GM23338 (cell line): ENCODE measurements at regions not wholly inside any gene's neighbourhood (a gene's known extent, or its start where the extent isn't known, plus 50 kb on each side); places are given as distances from the start of the nearest gene placed in this dataset.

ENCODE experiments used
- ATAC-seq: fragments of 200-7000 bp; cut with Tn5 transposase; 3 replicates; pipeline ENCODE4 v1.9.1; 2020
- DNase-seq: peaks from one replicate; pipeline ENCODE4 v3.0.0-alpha.2; 2015; ENCODE audit warnings: low spot score
- H2AFZ ChIP-seq: fragments of 200-600 bp; sonication (generic); 2 replicates; pipeline ENCODE4 v1.8.0; 2016; ENCODE audit warnings: antibody characterized with exemption, mild to moderate bottlenecking, moderate library complexity
- H3F3A ChIP-seq: fragments of 200-600 bp; sonication (generic); replicated peaks from 2 replicates; pipeline ENCODE4 v1.8.0; 2017; ENCODE audit warnings: antibody characterized with exemption, mixed run types, low read depth
- H3K27ac ChIP-seq: fragments of 200-600 bp; sonication (generic); 2 replicates; pipeline ENCODE4 v1.6.1; 2016; ENCODE audit warnings: low read depth
- H3K27me3 ChIP-seq: fragments of 200-600 bp; sonication (generic); 2 replicates; pipeline ENCODE4 v1.8.0; 2016; ENCODE audit warnings: mild to moderate bottlenecking, mixed run types, moderate library complexity; ENCODE audit not compliant: insufficient read depth
- H3K36me3 ChIP-seq: fragments of 200-600 bp; sonication (generic); 2 replicates; pipeline ENCODE4 v1.8.0; 2016; ENCODE audit warnings: mild to moderate bottlenecking; ENCODE audit not compliant: insufficient read depth
- H3K4me1 ChIP-seq: fragments of 200-600 bp; sonication (generic); 2 replicates; pipeline ENCODE4 v1.8.0; 2016; ENCODE audit warnings: mild to moderate bottlenecking, moderate library complexity; ENCODE audit not compliant: insufficient read depth
- H3K4me2 ChIP-seq: fragments of 200-600 bp; sonication (generic); 2 replicates; pipeline ENCODE4 v1.7.1; 2017; ENCODE audit warnings: mixed run types
- H3K4me3 ChIP-seq: fragments of 200-600 bp; sonication (generic); 2 replicates; pipeline ENCODE4 v1.6.1; 2016; ENCODE audit warnings: mixed run types
- H3K79me2 ChIP-seq: fragments of 200-600 bp; sonication (generic); replicated peaks from 2 replicates; pipeline ENCODE4 v1.8.0; 2017; ENCODE audit warnings: mild to moderate bottlenecking; ENCODE audit not compliant: insufficient read depth
- H3K9me2 ChIP-seq: fragments of 200-600 bp; sonication (generic); 2 replicates; pipeline ENCODE4 v1.8.0; 2017; ENCODE audit not compliant: insufficient read depth
- H4K20me1 ChIP-seq: fragments of 200-600 bp; sonication (generic); replicated peaks from 2 replicates; pipeline ENCODE4 v1.8.0; 2017; ENCODE audit warnings: mild to moderate bottlenecking; ENCODE audit not compliant: insufficient read depth
- H3K27ac Mint-ChIP-seq: 2 replicates; pipeline ENCODE4 v1.8.0; 2020; ENCODE audit warnings: inconsistent platforms, mild to moderate bottlenecking, moderate library complexity, mixed read lengths
- H3K27me3 Mint-ChIP-seq: 3 replicates; pipeline ENCODE4 v1.8.0; 2022; ENCODE audit warnings: low read depth, mild to moderate bottlenecking, moderate library complexity, mixed read lengths, inconsistent platforms; ENCODE audit not compliant: insufficient read depth, poor library complexity
- H3K36me3 Mint-ChIP-seq: 3 replicates; pipeline ENCODE4 v1.8.0; 2021; ENCODE audit warnings: low read depth, mild to moderate bottlenecking, inconsistent platforms, moderate library complexity, mixed read lengths
- H3K4me1 Mint-ChIP-seq: 3 replicates; pipeline ENCODE4 v1.8.0; 2020; ENCODE audit warnings: mild to moderate bottlenecking, inconsistent platforms, mixed read lengths
- H3K4me3 Mint-ChIP-seq: 3 replicates; pipeline ENCODE4 v1.8.0; 2021; ENCODE audit warnings: moderate library complexity, mild to moderate bottlenecking, inconsistent platforms, mixed read lengths
- H3K9me3 Mint-ChIP-seq: 3 replicates; pipeline ENCODE4 v1.8.0; 2020; ENCODE audit warnings: moderate library complexity, mild to moderate bottlenecking, inconsistent platforms, mixed read lengths
- CREB1 ChIP-seq: fragments of 250-450 bp; sonication (Bioruptor Pico); IDR thresholded peaks from 2 replicates; pipeline ENCODE4 v1.5.0; 2020; ENCODE audit warnings: low read depth, mild to moderate bottlenecking, moderate library complexity
- EZH2 ChIP-seq: fragments of 200-600 bp; sonication (generic); IDR thresholded peaks from one replicate; pipeline ENCODE4 v1.8.0; 2017; ENCODE audit warnings: antibody characterized with exemption, mild to moderate bottlenecking, low read depth; ENCODE audit not compliant: unreplicated experiment
- JUNB ChIP-seq: IDR thresholded peaks from one replicate; pipeline ENCODE4 v1.6.1; 2016; ENCODE audit warnings: antibody characterized with exemption; ENCODE audit not compliant: unreplicated experiment
- STAT1 ChIP-seq: IDR thresholded peaks from one replicate; pipeline ENCODE4 v1.6.1; 2016; ENCODE audit warnings: antibody characterized with exemption; ENCODE audit not compliant: unreplicated experiment
- ZNF331 ChIP-seq: fragments of 250-450 bp; sonication (Bioruptor Pico); IDR thresholded peaks from 2 replicates; pipeline ENCODE4 v1.5.0; 2020; ENCODE audit warnings: low read depth, mild to moderate bottlenecking, moderate library complexity
- TF ChIP-seq, protein P1 (sequence below): IDR thresholded peaks from 2 replicates; pipeline ENCODE4 v1.6.1; 2016; ENCODE audit warnings: antibody characterized with exemption
- TF ChIP-seq, protein P2 (sequence below): IDR thresholded peaks from one replicate; pipeline ENCODE4 v1.6.1; 2018; ENCODE audit warnings: antibody characterized with exemption; ENCODE audit not compliant: unreplicated experiment

DNA sequence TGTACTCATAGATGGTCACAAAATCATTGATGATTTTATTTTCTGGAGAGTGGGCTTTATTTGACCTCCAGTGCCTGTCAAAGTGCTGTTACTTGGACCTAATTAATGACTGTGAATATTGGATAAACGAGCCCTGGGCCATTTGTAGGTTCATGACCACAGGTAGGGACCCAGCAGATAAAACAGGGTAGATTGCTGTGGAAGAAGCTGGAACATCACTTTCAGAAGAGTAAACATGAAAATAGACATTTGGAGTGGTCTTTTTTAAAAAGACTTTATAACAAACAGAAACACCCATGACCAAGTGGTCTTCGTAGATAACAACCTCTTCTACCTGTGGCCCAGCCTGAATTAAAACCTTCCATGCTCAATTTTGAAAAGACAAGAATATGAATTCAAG is 472.8 kb upstream of the MKI67 start (continued):
- TF ChIP-seq, protein P1, sequence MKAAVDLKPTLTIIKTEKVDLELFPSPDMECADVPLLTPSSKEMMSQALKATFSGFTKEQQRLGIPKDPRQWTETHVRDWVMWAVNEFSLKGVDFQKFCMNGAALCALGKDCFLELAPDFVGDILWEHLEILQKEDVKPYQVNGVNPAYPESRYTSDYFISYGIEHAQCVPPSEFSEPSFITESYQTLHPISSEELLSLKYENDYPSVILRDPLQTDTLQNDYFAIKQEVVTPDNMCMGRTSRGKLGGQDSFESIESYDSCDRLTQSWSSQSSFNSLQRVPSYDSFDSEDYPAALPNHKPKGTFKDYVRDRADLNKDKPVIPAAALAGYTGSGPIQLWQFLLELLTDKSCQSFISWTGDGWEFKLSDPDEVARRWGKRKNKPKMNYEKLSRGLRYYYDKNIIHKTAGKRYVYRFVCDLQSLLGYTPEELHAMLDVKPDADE = no peak
- TF ChIP-seq EZH2 (no peak), JUNB (no peak)

DNA sequence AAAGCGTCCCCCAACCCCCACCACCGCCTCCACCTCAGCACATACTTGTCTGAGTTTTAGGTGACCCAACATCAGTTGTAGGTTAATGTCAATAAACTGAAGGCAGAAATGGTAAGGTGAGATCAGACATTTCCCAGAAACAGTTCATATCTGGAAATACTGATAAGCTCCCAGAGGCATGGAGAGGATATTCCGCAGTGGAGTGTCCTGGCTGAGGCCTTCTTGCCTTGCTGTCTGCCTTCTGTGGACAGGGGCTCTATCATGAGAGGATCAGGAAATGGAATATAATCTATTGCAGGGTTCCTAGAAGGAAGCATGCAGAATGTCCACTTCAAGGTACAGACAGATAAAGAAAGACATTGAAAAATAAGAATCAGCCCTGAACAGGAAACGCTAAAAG is 473.3 kb upstream of the MKI67 start:
- H3K4me1 Mint-ChIP-seq = no peaks in the 10 kb centered on the region
- Histone ChIP-seq H3K27ac (no peak overlapping the region), H3K4me3 (no peak overlapping the region), H3K79me2 (no peaks in the 10 kb centered on the region), H3K27me3 (no peaks in the 10 kb centered on the region), H3K36me3 (no peaks in the 10 kb centered on the region), H4K20me1 (no peaks in the 10 kb centered on the region), H2AFZ (no peak overlapping the region), H3K4me2 (no peak overlapping the region), H3F3A (no peaks in the 10 kb centered on the region), H3K9me2 (no peaks in the 10 kb centered on the region), H3K4me1 (no peaks in the 10 kb centered on the region)
- H3K27ac Mint-ChIP-seq = no peak overlapping the region
- H3K4me3 Mint-ChIP-seq = no peak overlapping the region
- DNase-seq (no peak), ATAC-seq (no peak)
- no peaks in the 10 kb centered on the region for H3K36me3 Mint-ChIP-seq
- H3K9me3 Mint-ChIP-seq = no peaks in the 10 kb centered on the region
- H3K27me3 Mint-ChIP-seq = peaks cover 2% of the 10 kb centered on the region
- TF ChIP-seq, protein P2, sequence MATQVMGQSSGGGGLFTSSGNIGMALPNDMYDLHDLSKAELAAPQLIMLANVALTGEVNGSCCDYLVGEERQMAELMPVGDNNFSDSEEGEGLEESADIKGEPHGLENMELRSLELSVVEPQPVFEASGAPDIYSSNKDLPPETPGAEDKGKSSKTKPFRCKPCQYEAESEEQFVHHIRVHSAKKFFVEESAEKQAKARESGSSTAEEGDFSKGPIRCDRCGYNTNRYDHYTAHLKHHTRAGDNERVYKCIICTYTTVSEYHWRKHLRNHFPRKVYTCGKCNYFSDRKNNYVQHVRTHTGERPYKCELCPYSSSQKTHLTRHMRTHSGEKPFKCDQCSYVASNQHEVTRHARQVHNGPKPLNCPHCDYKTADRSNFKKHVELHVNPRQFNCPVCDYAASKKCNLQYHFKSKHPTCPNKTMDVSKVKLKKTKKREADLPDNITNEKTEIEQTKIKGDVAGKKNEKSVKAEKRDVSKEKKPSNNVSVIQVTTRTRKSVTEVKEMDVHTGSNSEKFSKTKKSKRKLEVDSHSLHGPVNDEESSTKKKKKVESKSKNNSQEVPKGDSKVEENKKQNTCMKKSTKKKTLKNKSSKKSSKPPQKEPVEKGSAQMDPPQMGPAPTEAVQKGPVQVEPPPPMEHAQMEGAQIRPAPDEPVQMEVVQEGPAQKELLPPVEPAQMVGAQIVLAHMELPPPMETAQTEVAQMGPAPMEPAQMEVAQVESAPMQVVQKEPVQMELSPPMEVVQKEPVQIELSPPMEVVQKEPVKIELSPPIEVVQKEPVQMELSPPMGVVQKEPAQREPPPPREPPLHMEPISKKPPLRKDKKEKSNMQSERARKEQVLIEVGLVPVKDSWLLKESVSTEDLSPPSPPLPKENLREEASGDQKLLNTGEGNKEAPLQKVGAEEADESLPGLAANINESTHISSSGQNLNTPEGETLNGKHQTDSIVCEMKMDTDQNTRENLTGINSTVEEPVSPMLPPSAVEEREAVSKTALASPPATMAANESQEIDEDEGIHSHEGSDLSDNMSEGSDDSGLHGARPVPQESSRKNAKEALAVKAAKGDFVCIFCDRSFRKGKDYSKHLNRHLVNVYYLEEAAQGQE = no peak
- TF ChIP-seq CREB1 (CRISPR knock-in tag) = no peak
- no peak for TF ChIP-seq ZNF331 (CRISPR knock-in tag)

DNA sequence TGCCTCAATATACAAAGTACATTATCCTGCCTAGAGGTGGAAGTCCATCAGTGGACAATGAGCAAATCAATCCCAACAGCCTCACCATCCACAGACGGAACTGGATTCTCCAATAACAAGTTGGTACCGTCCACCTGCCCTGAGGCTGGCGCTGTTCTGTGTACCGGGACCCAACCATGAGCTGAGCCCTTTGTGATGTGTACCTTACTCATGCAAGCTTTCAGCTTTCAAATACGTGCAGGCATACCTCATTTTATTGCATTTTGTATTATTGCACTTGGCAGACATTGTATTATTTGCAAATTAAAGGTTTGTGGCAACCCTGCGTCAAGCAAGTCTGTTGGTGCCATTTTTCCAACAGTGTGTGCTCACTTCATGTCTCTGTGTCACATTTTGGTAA is 476.0 kb upstream of the MKI67 start:
- Histone ChIP-seq H2AFZ (no peak overlapping the region), H3K4me2 (no peak overlapping the region), H3K27me3 (no peaks in the 10 kb centered on the region), H4K20me1 (no peaks in the 10 kb centered on the region), H3K79me2 (no peaks in the 10 kb centered on the region), H3K4me1 (no peaks in the 10 kb centered on the region), H3K36me3 (no peaks in the 10 kb centered on the region), H3F3A (no peaks in the 10 kb centered on the region), H3K27ac (no peak overlapping the region), H3K4me3 (no peak overlapping the region), H3K9me2 (no peaks in the 10 kb centered on the region)
- Mint-ChIP-seq H3K27me3 (no peaks in the 10 kb centered on the region), H3K27ac (no peak overlapping the region), H3K9me3 (no peaks in the 10 kb centered on the region), H3K4me3 (no peak overlapping the region), H3K36me3 (no peaks in the 10 kb centered on the region), H3K4me1 (no peaks in the 10 kb centered on the region)
- TF ChIP-seq STAT1 = no peak
- ATAC-seq (no peak), DNase-seq (no peak)
